ENCODE measurements at regions not wholly inside any gene's neighbourhood (a gene's known extent, or its start where the extent isn't known, plus 50 kb on each side); places are given as distances from the start of the nearest gene placed in this dataset.

DNA sequence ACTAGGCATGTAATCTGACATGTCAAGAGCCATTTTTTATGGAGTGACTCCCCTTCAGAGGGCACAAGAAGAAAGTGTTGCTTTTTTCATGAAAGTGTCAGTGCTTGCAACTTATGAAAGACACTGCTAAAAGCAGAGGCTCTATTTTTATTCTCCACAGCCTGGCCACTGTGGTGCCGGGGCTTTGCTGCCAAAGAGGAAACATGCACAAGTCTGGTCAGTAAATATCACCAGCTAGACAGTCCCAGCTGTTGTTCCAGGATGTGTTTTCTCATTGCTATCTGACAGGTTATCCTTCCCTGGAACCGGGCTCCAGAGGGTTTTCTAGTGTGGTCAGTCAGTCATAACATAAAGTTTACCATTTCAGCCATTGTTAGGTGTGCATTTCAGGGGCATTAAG lies 180.7 kb upstream of the PITRM1 start:
- Histone ChIP-seq H3K27me3 (ENCODE audit: control insufficient read depth, insufficient read depth, low read length) (peaks cover 9% of the 10 kb centered on the region), H2BK5ac (ENCODE audit: low read depth, low read length, poor library complexity, severe bottlenecking) (no peak overlapping the region), H4K8ac (ENCODE audit: low read depth in 2 of 2, low read length in 2 of 2) (no peak overlapping the region), H4K20me1 (ENCODE audit: insufficient read depth, low read length) (no peaks in the 10 kb centered on the region), H3K9ac (ENCODE audit: low read depth, low read length) (no peak overlapping the region), H4K91ac (ENCODE audit: insufficient read depth, low read depth, low read length) (no peak overlapping the region), H3K23ac (ENCODE audit: low read depth, low read length) (no peak overlapping the region), H3K9me3 (ENCODE audit: control insufficient read depth, insufficient read depth, low read length) (no peaks in the 10 kb centered on the region), H3K4me1 (ENCODE audit: control insufficient read depth, insufficient read depth, low read length) (no peaks in the 10 kb centered on the region), H3K14ac (replicated peaks; ENCODE audit: low read depth, low read length) (no peak overlapping the region), H3K56ac (ENCODE audit: extremely low read depth, insufficient read depth, low read length) (no peak overlapping the region), H3K9me1 (ENCODE audit: insufficient read depth, low read length) (no peaks in the 10 kb centered on the region), H2AFZ (replicated peaks; ENCODE audit: low read length, poor library complexity) (no peak overlapping the region), H3K79me1 (ENCODE audit: low read depth in 1 of 2, low read length in 2 of 2) (no peaks in the 10 kb centered on the region), H2AK9ac (replicated peaks; ENCODE audit: low read depth, low read length, poor library complexity) (no peak overlapping the region), H3K27ac (ENCODE audit: insufficient read depth, low read length) (no peak overlapping the region), H2BK20ac (ENCODE audit: low read depth, low read length) (no peak overlapping the region), H4K5ac (ENCODE audit: low read depth, low read length) (no peak overlapping the region), H2BK15ac (ENCODE audit: low read depth, low read length) (no peak overlapping the region), H2BK120ac (ENCODE audit: low read depth, low read length) (no peak overlapping the region), H3K36me3 (ENCODE audit: control insufficient read depth, insufficient read depth, low read length) (no peaks in the 10 kb centered on the region), H3K4me2 (ENCODE audit: low read depth, low read length) (no peak overlapping the region), H3K4ac (ENCODE audit: low read depth, low read length) (no peak overlapping the region), H2AK5ac (ENCODE audit: low read depth, low read length) (no peak overlapping the region), H3K4me3 (ENCODE audit: insufficient read depth, low read depth, low read length) (no peak overlapping the region), H3K18ac (ENCODE audit: low read depth, low read length) (no peak overlapping the region)
- CTCF ChIA-PET, result no interaction called here
- in situ Hi-C loops (cut with MboI; ENCODE audit: low sequenced_read_pairs), result no loop called here
- ATAC-seq (ENCODE audit: low read depth) (no peak), DNase-seq (no peak)
- no TSS peak for BruUV-seq (replicated peaks)
- intact Hi-C loops (cut with micrococcal nuclease), result no loop called here
- WGBS, 2 experiments (ENCODE audit: extremely low coverage in 2 of 2, insufficient read length in 1 of 2), result 29% methylated on average over 1 of the region's 2 CpGs; no CpG with 5 or more reads in 1 of the 2 experiments
- POLR2A ChIA-PET (ENCODE audit: unreplicated experiment), result no interaction called here
- TF ChIP-seq RCOR1 (IDR thresholded peaks at IDR 0.05; ENCODE audit: insufficient replicate concordance, low read length) (no peak), MXI1 (IDR thresholded peaks at IDR 0.05; ENCODE audit: borderline replicate concordance, low read depth, low read length) (no peak), NFE2L2 (IDR thresholded peaks at IDR 0.05; ENCODE audit: low read depth, low read length) (no peak), POLR2A (IDR thresholded peaks at IDR 0.05; ENCODE audit: low read depth, low read length) (no peak), SMC3 (IDR thresholded peaks at IDR 0.05; ENCODE audit: low read depth, low read length) (no peak), CEBPB (IDR thresholded peaks at IDR 0.05; ENCODE audit: low read depth, low read length) (no peak), MAFK (IDR thresholded peaks at IDR 0.05; ENCODE audit: low read depth, low read length) (no peak), RFX5 (IDR thresholded peaks at IDR 0.05; ENCODE audit: low read depth, low read length) (no peak), RAD21 (IDR thresholded peaks at IDR 0.05; ENCODE audit: low read length) (no peak), CHD1 (IDR thresholded peaks at IDR 0.05; ENCODE audit: low read depth, low read length) (no peak)
- TF ChIP-seq, protein P1, sequence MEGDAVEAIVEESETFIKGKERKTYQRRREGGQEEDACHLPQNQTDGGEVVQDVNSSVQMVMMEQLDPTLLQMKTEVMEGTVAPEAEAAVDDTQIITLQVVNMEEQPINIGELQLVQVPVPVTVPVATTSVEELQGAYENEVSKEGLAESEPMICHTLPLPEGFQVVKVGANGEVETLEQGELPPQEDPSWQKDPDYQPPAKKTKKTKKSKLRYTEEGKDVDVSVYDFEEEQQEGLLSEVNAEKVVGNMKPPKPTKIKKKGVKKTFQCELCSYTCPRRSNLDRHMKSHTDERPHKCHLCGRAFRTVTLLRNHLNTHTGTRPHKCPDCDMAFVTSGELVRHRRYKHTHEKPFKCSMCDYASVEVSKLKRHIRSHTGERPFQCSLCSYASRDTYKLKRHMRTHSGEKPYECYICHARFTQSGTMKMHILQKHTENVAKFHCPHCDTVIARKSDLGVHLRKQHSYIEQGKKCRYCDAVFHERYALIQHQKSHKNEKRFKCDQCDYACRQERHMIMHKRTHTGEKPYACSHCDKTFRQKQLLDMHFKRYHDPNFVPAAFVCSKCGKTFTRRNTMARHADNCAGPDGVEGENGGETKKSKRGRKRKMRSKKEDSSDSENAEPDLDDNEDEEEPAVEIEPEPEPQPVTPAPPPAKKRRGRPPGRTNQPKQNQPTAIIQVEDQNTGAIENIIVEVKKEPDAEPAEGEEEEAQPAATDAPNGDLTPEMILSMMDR (conservative IDR thresholded peaks at IDR 0.05; ENCODE audit: low read depth, low read length), result no peak
- TF ChIP-seq, protein P2, sequence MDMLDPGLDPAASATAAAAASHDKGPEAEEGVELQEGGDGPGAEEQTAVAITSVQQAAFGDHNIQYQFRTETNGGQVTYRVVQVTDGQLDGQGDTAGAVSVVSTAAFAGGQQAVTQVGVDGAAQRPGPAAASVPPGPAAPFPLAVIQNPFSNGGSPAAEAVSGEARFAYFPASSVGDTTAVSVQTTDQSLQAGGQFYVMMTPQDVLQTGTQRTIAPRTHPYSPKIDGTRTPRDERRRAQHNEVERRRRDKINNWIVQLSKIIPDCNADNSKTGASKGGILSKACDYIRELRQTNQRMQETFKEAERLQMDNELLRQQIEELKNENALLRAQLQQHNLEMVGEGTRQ (IDR thresholded peaks at IDR 0.05; ENCODE audit: low read depth, low read length), result no peak
- dilution Hi-C loops (cut with HindIII; ENCODE audit: low sequenced_read_pairs, unreplicated experiment), result no loop called here
